NCI-H1048 (cell line): ENCODE measurements at regions not wholly inside any gene's neighbourhood (a gene's known extent, or its start where the extent isn't known, plus 50 kb on each side); places are given as distances from the start of the nearest gene placed in this dataset.

Source experiments
- DNase-seq: peaks from one replicate; lab custom pipeline; 2025; lab: John Stamatoyannopoulos, UW

GRCh38 chr10:118175148-118175547, 128.4 kb upstream of the RAB11FIP2 start:
- no peak for DNase-seq

DNA sequence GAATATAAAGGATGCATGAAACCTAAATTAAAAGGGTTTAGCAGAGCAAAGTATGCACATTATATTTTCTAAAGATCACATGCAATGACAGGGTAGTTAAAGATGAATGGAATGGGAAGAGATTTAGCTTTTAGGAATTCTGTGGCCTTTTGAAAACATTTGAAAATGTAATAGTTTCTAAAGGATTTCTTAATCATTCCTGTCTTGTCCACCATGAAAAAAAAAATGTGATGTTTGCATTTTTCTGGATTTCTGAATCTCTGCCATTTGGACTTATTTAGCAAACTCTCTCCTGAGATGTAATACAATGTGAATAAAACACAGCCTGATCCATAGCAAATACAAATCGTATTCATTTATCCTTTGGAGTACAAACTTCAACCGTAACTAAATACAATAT, 126.6 kb upstream of the RAB11FIP2 start:
- no peak for DNase-seq

DNA sequence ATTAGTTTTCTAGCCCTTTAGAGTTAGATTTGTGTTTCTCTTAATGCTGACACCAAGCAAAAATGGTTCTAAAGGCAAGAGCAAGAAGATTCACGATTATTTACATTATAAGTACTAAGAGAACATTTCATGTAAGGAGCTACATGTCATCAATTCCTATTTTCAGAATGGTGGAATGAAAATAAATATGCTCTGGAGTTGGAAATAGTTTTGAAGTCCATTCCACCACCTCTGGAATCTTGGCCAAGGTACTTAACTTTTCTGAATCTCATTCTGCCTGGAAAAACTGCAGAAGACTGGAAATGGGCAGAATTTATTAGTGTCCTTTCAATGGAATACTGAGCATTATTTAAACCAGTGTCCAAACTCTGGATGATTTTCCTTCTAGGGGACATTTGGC, 125.1 kb upstream of the RAB11FIP2 start:
- DNase-seq, result no peak

DNA sequence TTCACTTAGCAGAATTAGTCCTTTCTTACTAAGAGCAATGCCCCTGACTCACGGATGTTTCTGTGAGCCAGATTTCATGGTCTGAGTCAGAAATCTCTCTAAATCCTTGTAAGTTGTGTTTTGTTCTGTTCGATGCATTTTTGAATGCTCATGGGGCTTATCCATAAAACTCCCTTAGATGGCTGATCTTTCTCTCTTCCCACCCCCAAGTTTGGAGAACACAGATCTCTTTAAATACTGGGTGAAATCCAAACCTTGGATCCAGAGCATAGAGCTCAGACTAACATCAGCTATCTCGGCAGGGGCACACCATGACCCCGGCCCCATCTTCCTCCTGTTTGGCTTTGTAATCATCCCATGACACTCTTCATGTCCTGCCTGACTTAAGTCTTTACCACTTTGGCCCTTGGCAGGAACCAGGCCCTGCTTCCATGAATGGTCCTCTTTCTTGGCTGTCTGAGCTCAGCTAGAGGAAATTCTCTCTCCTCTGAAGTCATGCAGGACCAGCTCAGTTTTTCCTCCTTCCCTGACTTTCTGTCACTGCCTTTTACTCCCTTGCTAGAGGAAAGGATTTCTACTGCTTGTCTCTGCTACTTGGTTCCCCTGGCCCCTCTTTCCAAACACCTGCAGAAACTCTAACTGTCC, 120.4 kb upstream of the RAB11FIP2 start:
- no peak for DNase-seq

- DNase-seq, result no peak
Observed at GRCh38 chr10:118163217-118163616, 116.5 kb upstream of the RAB11FIP2 start.

DNA sequence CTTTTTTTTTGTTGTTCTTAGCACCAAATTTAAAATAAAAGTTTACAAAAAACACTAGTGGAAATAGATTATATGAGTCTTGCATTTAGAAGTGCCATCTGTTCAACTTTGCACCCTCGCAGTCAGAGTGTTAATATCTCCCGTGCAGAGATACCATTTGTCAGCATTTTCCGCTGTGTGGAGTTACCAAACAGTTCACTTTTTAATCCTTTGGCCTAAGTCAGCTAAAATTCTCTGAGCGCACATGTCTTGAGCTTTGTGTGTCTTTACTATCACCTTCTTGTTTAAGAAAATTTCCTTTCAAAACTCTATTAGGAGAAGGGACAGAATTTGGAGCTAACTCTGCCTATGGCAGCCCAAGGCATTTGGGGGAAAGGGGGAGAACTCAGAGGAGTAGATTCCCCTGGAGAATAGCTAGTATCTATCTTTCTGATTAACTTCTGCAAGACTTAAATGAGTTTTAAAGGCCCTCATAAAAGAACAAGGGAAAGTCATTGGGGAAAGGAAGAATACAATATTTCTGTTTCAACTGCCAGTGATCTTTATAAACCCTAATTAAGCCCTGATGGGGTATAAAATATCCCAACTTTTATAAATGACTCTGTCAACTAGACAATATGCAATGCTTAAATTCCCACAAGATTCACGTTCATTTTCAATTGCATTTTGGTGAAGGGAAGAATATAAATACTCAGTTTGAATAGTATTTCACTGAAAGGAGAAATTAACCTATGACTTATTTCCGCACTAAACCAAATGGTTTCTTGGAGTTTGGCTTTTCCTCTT, 114.9 kb upstream of the RAB11FIP2 start:
- DNase-seq, result no peak

DNA sequence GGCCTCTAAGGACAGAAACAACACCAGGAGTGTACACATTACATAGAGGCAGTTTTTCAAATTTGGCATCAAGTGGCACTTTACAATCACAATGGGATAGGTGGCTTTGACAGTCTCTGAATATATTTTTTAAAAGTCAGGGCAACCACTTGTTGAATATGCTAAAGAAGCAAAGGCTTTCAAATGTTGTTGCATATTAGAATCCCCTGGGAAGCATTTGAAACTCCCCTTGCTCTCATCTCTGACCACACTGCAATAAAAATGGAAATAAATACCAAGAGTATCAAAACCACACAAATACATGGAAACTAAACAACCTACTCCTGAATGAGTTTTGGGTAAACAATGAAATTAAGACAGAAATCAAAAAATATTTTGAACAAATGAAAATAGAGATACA, 106.5 kb upstream of the RAB11FIP2 start:
- no peak for DNase-seq

DNA sequence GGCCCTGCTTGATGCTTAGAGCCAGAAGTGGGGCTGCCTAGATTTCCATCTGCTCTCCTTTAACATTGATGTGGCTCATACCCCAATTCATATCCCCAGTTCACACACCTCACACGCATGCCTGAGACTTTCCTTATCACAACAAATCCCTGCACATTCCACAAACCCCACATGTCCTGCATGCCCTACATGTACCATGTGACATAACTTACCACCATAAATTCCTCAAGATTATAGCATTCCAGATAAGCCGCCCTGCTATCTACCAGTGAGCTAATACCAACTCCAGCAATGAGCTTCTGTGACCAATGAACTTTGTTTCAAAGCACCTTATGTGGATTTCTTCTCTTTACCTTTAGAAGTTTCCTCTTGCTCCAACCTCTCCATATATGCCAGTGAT, 104.7 kb upstream of the RAB11FIP2 start:
- DNase-seq, result no peak

- no peak for DNase-seq
Observed at GRCh38 chr10:118148247-118148646, 101.5 kb upstream of the RAB11FIP2 start.

GRCh38 chr10:118145256-118145655, 98.5 kb upstream of the RAB11FIP2 start:
- no peak for DNase-seq

GRCh38 chr10:118141471-118141870, 94.7 kb upstream of the RAB11FIP2 start:
- DNase-seq, result no peak

DNA sequence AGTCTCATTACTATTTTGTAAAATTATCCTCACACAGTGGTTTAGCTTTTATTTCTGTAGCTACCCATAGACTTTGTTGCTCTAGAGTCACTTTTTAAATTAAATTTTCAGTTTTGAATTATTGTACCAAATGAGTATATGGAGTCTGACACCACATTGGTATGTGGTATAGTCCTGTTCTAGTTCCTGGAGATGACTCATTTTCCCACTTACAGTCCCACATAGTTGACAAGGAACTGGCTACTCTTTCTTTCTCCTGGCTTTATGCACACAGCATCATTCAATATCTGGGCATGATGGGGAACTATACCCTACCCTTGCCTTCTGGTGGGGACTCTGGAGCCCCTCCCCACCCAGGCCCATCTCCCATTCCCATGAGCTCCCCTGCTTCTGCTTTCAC, 92.6 kb upstream of the RAB11FIP2 start:
- DNase-seq, result no peak

DNA sequence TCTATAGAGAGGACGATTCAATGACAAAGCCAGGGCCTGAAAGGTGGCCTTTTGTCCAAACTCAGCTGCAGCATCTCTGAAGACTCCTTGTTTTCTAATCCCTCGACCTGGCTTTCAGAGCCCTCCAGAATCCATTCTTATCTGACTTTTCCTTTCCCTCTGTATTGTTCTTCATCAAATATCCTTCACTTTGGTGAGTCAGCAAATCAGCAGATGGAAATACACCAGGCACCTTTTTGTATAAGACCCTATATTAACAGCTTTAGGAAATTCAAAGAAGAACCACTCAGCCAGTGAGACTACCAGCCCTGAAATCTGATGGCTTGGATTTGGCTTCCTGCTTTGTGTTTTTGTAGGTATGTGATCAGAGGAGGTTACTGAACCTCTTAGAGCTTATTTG, 81.9 kb upstream of the RAB11FIP2 start:
- no peak for DNase-seq

DNA sequence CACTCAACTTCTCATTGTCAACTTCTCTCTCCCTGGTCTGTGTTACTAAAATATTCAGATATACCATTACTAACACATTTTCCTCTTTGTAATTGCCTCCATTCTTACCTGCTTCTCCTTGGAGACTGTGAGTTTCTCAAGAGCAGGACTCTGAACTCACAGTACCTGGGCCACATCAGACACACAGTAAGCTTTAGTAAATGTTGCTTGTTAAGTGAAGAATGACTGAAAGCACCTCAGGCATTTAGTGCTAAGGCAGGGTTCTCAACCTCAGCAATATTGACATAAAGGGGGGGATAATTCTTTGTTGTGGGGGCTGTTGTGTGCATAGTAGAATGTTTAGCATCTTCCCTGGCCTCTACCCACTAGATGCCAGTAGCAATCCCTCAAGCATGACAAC, 72.0 kb upstream of the RAB11FIP2 start:
- DNase-seq, result no peak

GRCh38 chr10:118116715-118117449, 70.1 kb upstream of the RAB11FIP2 start:
- DNase-seq, result no peak

GRCh38 chr10:118116362-118116714, 69.6 kb upstream of the RAB11FIP2 start:
- DNase-seq, result no peak

- DNase-seq, result no peak
Observed at GRCh38 chr10:118115701-118116100, 69.0 kb upstream of the RAB11FIP2 start.

DNA sequence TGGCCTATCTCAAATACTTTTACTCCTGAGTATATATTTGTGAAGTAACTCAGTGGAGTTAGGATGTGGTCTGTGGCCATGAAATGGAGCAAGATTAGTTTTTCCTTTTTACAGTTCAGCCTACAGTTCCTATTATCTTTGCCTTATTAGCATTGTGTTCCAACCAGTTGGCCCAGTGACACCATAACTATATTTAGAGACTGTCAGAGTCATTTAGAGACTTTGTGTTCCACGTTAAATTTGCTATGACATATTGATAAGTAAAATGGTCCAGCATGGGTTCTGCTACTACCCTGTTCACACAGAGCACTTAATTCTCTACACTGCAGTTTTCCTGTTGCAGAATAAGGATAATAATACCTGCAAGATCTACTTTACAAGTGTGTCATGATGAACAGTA, 68.3 kb upstream of the RAB11FIP2 start:
- DNase-seq, result no peak

GRCh38 chr10:118112543-118113125, 65.9 kb upstream of the RAB11FIP2 start:
- DNase-seq, result no peak

GRCh38 chr10:118110750-118111149, 64.0 kb upstream of the RAB11FIP2 start:
- no peak for DNase-seq

DNA sequence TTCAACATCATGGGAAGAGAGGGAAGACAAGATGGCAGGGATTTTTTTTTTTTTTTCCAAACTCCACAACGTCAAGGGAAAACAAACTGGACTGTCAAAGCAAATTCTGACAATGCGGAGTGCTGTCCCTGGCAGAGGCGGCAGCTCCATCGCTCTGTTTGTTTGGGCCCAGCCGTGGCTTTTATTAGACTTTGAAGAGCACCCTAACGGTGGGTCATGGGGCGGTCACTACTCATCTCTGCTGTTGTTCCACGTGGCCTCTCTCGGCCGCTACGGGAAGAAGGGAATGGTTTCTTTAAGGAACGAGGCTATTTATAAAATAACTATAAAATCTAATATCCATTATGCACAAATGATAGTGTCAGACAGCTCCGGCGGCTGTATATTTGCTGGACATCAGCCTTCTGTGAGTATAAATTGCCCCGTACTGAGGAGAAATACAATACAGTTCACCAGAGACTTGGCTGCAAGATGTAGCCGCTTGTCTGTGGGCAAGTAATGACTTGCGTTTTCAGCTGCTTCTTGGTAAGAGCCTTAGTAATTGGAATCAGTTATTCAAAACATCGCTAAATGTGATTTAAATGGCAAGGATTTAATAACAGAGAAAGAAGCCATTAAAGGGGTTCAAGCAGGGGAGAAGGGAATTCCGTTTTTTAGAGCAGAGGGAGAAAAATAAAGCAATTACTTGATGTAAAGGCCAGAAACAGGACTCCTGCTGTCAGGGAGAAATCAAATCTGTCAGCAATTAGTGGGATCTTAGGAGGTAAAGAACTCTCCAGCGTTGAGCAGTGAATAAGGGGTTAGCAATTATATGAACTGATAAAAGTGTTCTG, 61.7 kb upstream of the RAB11FIP2 start:
- no peak for DNase-seq

- DNase-seq, result no peak
Observed at GRCh38 chr10:118107541-118107940, 60.8 kb upstream of the RAB11FIP2 start.
